ENCODE measurements at regions not wholly inside any gene's neighbourhood (a gene's known extent, or its start where the extent isn't known, plus 50 kb on each side); places are given as distances from the start of the nearest gene placed in this dataset.

GRCh38 chr5:17761326-17761725 lies 127.1 kb downstream of the TAF11L14 start:
- DNase-seq (ENCODE audit: low spot score) = no peak

GRCh38 chr5:17763301-17763700 lies 129.0 kb downstream of the TAF11L14 start:
- no peak for DNase-seq (ENCODE audit: low spot score)

- no peak for DNase-seq (ENCODE audit: low spot score)
Observed at GRCh38 chr5:17766031-17766430, 131.8 kb downstream of the TAF11L14 start.

- no peak for DNase-seq (ENCODE audit: low spot score)
Observed at GRCh38 chr5:17769277-17769676, 135.0 kb downstream of the TAF11L14 start.

GRCh38 chr5:17772232-17772631 lies 138.0 kb downstream of the TAF11L14 start:
- DNase-seq (ENCODE audit: low spot score) = no peak

- DNase-seq (ENCODE audit: low spot score) = no peak
Observed at GRCh38 chr5:17785774-17786173, 151.5 kb downstream of the TAF11L14 start.

DNA sequence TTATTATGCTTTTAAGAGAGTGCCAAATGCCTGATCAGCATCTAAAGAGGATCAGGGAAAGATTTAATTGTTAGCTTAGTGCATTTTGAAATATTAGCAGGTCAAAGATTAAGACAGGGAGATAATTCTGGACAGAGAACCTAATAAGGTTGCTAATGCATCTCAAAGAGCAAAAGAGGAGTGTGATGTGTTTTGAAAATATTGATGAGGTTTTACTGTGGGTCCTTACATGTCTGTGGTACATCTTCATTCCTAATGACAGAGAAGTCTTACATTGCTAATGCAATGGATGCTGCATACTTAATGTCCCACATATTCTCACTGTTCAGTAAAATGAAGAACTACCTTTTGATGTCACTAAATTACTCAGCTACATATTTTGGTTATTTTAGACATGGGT lies 154.1 kb downstream of the TAF11L14 start:
- DNase-seq (ENCODE audit: low spot score) = no peak

DNA sequence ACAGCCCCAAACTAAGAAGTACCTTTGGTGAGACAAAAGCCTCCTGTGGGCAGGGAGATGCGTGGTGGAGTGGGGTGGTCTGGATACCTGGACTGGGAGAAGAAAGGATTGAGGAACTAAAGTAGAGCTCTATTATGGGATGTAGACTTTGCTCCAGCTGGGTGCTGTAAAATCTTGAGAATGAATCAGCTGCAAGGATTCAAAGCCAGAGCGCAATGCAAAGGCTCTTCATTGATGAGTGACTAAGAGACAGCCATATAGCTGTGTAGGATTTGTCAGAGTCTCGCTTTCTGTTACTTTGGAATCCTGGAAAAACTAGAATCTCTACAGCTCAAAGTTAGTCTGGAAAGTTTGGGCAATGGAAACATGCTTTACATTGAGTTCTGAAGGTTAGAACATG lies 159.9 kb downstream of the TAF11L14 start:
- no peak for DNase-seq (ENCODE audit: low spot score)

DNA sequence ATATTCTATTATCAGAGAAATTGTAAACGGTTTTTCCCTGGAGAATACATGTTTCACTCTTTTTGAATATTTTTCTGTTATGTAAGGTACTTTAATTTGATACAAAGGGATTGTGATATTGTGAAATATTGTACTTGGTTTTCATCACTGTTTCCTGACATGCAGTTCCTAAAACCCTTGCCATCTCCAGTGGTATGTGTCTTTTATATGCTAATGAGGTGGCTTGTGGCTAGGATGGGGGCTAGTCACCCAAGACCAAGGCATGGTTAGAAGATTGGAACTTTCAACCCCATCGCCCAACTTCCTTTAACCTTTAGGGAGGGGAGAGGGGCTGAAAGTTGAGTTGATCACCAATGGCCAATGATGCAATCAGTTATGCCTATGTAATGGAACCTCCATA lies 160.6 kb downstream of the TAF11L14 start:
- DNase-seq (ENCODE audit: low spot score) = no peak

- DNase-seq (ENCODE audit: low spot score) = no peak
Observed at GRCh38 chr5:17796142-17796541, 161.9 kb downstream of the TAF11L14 start.

DNA sequence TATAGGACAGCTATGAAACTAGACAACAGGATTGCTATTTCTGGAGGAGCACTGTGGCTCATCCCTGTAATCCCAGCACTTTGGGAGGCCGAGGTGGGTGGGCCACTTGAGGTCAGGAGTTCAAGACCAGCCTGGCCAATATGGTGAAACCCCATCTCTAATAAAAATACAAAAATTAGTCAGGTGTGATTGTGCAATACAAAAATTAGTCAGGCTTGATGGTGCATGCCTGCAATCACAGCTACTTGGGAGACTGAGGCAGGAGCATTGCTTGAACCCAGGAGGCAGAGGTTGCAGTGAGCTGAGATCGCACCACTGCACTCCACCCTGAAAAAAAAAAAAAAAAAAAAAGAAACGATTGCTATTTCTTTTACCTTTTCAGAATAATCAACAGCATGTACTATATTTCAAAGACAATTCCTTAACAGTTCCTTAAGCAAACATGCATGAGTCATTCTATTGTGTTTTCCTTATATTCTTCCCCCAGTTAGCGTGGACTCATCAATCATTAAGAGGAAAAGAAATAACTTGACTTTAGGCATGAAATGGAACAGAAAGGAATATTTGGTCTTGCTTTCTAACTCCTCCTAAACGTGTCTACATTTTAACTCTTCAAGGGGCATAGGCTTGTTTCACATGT lies 162.6 kb downstream of the TAF11L14 start:
- DNase-seq (ENCODE audit: low spot score) = peak; percentile 51

DNA sequence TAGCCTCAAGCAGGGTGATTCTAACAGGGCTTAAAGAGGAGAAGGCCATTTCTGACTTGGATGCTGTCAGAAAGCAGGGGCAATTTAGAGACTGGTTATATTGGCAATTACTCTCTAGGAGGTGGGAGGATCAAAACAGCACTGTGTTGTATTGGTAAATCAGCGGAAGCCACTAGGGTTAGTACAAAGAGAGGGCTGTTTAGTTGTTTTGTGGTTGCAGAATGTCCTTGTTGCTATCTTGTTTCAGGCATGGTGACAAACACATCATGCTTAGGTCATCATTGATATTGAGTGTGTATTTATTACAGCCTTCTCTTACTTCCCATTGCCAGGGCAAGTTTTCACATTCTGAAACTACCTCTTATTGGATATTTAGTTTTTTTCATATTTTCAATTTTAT lies 165.3 kb downstream of the TAF11L14 start:
- DNase-seq (ENCODE audit: low spot score) = no peak

- DNase-seq (ENCODE audit: low spot score) = no peak
Observed at GRCh38 chr5:17801595-17801994, 167.3 kb downstream of the TAF11L14 start.

GRCh38 chr5:17802256-17802655 lies 168.0 kb downstream of the TAF11L14 start:
- DNase-seq (ENCODE audit: low spot score) = no peak

- no peak for DNase-seq (ENCODE audit: low spot score)
Observed at GRCh38 chr5:17803971-17804370, 169.7 kb downstream of the TAF11L14 start.

DNA sequence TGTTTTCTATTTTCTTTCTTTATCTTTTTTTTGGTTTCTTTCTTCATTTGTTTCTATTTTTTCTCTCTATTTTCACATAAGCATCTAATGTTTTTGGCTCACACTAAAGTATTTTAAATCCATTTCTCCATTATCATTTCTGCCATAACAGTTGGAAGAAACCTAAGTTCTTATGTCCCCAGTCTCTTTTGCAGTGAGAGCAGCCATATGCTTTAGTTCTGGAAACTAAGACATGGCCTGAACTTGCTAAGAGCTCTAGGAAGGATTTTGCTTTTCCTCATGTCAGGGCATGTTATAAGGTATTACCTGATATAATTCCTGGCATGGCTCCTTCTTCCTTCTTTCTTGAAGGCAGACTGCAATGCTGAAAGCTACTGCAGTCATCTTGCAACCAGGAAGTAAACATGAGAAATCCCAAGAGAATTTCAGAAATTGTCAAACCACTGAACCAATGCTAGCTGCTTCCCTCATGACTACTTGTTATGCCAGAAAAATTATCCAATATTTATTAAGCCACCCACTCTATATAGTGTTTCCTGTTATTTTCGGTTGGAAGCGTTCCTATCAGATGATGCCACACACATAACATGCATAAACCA lies 171.1 kb downstream of the TAF11L14 start:
- DNase-seq (ENCODE audit: low spot score) = peak; percentile 34

GRCh38 chr5:17806818-17807468 lies 172.7 kb downstream of the TAF11L14 start:
- DNase-seq (ENCODE audit: low spot score) = no peak

GRCh38 chr5:17808566-17808965 lies 174.3 kb downstream of the TAF11L14 start:
- no peak for DNase-seq (ENCODE audit: low spot score)

- no peak for DNase-seq (ENCODE audit: low spot score)
Observed at GRCh38 chr5:17810734-17811133, 176.5 kb downstream of the TAF11L14 start.

GRCh38 chr5:17813214-17813613 lies 179.0 kb downstream of the TAF11L14 start:
- DNase-seq (ENCODE audit: low spot score) = no peak

DNA sequence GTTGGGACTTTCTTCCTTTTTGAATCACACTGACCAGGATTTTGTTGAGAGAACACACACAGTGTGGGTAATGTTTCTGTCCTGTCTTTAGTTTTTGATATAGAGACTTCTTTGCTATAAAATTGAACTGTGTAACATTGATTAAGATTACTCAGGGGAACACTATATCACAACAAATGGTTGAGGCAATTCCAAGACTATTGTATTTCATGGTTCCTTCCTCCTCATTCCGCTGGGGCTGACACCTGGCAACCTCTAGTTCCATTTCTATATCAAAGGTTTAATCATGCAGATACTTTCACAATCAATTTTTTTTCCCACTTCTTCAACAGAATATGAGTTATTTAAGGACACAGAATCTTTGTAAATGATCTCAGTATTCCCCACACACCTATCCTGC lies 182.2 kb downstream of the TAF11L14 start:
- no peak for DNase-seq (ENCODE audit: low spot score)

GRCh38 chr5:17816944-17817343 lies 182.7 kb downstream of the TAF11L14 start:
- DNase-seq (ENCODE audit: low spot score) = no peak

GRCh38 chr5:17817990-17818389 lies 183.7 kb downstream of the TAF11L14 start:
- no peak for DNase-seq (ENCODE audit: low spot score)

GRCh38 chr5:17819783-17820182 lies 185.5 kb downstream of the TAF11L14 start:
- DNase-seq (ENCODE audit: low spot score) = no peak

Data from kidney capillary endothelial cell (primary cell).